ENCODE measurements at regions not wholly inside any gene's neighbourhood (a gene's known extent, or its start where the extent isn't known, plus 50 kb on each side); places are given as distances from the start of the nearest gene placed in this dataset.

GRCh38 chr5:63094730-63095129, 516.1 kb downstream of the LRRC70 start:
- TF ChIP-seq CTCF (IDR thresholded peaks at IDR 0.05; ENCODE audit: low read length) (no peak), EZH2phosphoT487 (IDR thresholded peaks at IDR 0.05; ENCODE audit: low read length) (no peak)
